Astrocyte (in vitro differentiated cells and primary cell): ENCODE measurements at regions not wholly inside any gene's neighbourhood (a gene's known extent, or its start where the extent isn't known, plus 50 kb on each side); places are given as distances from the start of the nearest gene placed in this dataset.

Experiments
- DNase-seq: peaks from one replicate; pipeline ENCODE4 v3.0.0-alpha.2; 2010; ENCODE audit warnings: low read depth
- FAIRE-seq: peaks from 2 replicates; lab custom pipeline; 2011; peaks lifted over from hg19 to GRCh38; lab: Jason Lieb, UNC
- H2AFZ ChIP-seq: 2 replicates; pipeline ENCODE4 v1.6.0; 2012; ENCODE audit warnings: low read depth, low read length, inconsistent platforms
- H3K27ac ChIP-seq: 2 replicates; pipeline ENCODE4 v1.5.1; 2011; ENCODE audit warnings: low read depth, low read length, inconsistent platforms
- H3K27me3 ChIP-seq: 2 replicates; pipeline ENCODE4 v1.6.0; 2011; ENCODE audit warnings: low read length, inconsistent platforms; ENCODE audit not compliant: insufficient read depth
- H3K36me3 ChIP-seq: 2 replicates; pipeline ENCODE4 v1.5.1; 2011; ENCODE audit warnings: low read length, inconsistent platforms; ENCODE audit not compliant: insufficient read depth
- H3K4me1 ChIP-seq: 2 replicates; pipeline ENCODE4 v1.5.1; 2011; ENCODE audit warnings: low read length, inconsistent platforms; ENCODE audit not compliant: insufficient read depth
- H3K4me2 ChIP-seq: 2 replicates; pipeline ENCODE4 v1.6.0; 2012; ENCODE audit warnings: low read length, inconsistent platforms
- H3K4me3 ChIP-seq: 2 replicates; pipeline ENCODE4 v1.5.1; 2011; ENCODE audit warnings: low read depth, mild to moderate bottlenecking, low read length, inconsistent platforms; ENCODE audit not compliant: insufficient read depth
- H3K79me2 ChIP-seq: 2 replicates; pipeline ENCODE4 v1.6.0; 2012; ENCODE audit warnings: mild to moderate bottlenecking, low read length, inconsistent platforms; ENCODE audit not compliant: insufficient read depth
- H3K9ac ChIP-seq: 2 replicates; pipeline ENCODE4 v1.6.0; 2012; ENCODE audit warnings: mild to moderate bottlenecking, low read length, inconsistent platforms
- H3K9me3 ChIP-seq: 2 replicates; pipeline ENCODE4 v1.5.1; 2012; ENCODE audit warnings: low read depth, mild to moderate bottlenecking, low read length, inconsistent platforms; ENCODE audit not compliant: insufficient read depth
- H4K20me1 ChIP-seq: 2 replicates; pipeline ENCODE4 v1.6.0; 2012; ENCODE audit warnings: low read length, inconsistent platforms; ENCODE audit not compliant: insufficient read depth
- H3K27ac Mint-ChIP-seq: one replicate; pipeline ENCODE4 v1.8.0; 2021; ENCODE audit warnings: mild to moderate bottlenecking, mixed read lengths; ENCODE audit not compliant: unreplicated experiment
- H3K27me3 Mint-ChIP-seq: one replicate; pipeline ENCODE4 v1.8.0; 2021; ENCODE audit warnings: low read depth, mixed read lengths; ENCODE audit not compliant: unreplicated experiment
- H3K36me3 Mint-ChIP-seq: one replicate; pipeline ENCODE4 v1.8.0; 2021; ENCODE audit warnings: low read depth, mixed read lengths; ENCODE audit not compliant: unreplicated experiment
- H3K4me1 Mint-ChIP-seq: one replicate; pipeline ENCODE4 v1.8.0; 2021; ENCODE audit warnings: low read depth, mixed read lengths; ENCODE audit not compliant: unreplicated experiment
- H3K4me3 Mint-ChIP-seq: one replicate; pipeline ENCODE4 v1.8.0; 2021; ENCODE audit warnings: mild to moderate bottlenecking, moderate library complexity, mixed read lengths; ENCODE audit not compliant: unreplicated experiment
- H3K9me3 Mint-ChIP-seq: one replicate; pipeline ENCODE4 v1.8.0; 2021; ENCODE audit warnings: mild to moderate bottlenecking, mixed read lengths; ENCODE audit not compliant: unreplicated experiment
- CTCF ChIP-seq: IDR thresholded peaks from 2 replicates; pipeline ENCODE4 v1.5.1; 2011; ENCODE audit warnings: low read depth, mild to moderate bottlenecking, inconsistent platforms, low read length, moderate library complexity; ENCODE audit not compliant: insufficient read depth
- EZH2 ChIP-seq: IDR thresholded peaks from 2 replicates; pipeline ENCODE4 v1.6.1; 2012; ENCODE audit warnings: mild to moderate bottlenecking, low read length, inconsistent platforms; ENCODE audit not compliant: insufficient read depth

GRCh38 chr18:72181241-72181764 is 362.8 kb downstream of the CBLN2 start:
- Histone ChIP-seq H3K4me1 (no peaks in the 10 kb centered on the region), H3K27ac (no peak overlapping the region), H4K20me1 (no peaks in the 10 kb centered on the region), H3K79me2 (no peaks in the 10 kb centered on the region), H3K4me3 (no peak overlapping the region), H3K36me3 (no peaks in the 10 kb centered on the region), H3K9me3 (peaks cover 10% of the 10 kb centered on the region), H2AFZ (no peak overlapping the region), H3K9ac (no peak overlapping the region), H3K27me3 (no peaks in the 10 kb centered on the region), H3K4me2 (no peak overlapping the region)
- Mint-ChIP-seq H3K36me3 (no peaks in the 10 kb centered on the region), H3K27ac (no peak overlapping the region), H3K4me1 (no peaks in the 10 kb centered on the region), H3K27me3 (no peaks in the 10 kb centered on the region), H3K4me3 (no peak overlapping the region), H3K9me3 (peaks cover 8% of the 10 kb centered on the region)
- FAIRE-seq (no peak), DNase-seq (no peak)
- TF ChIP-seq EZH2 (no peak), CTCF (no peak)

DNA sequence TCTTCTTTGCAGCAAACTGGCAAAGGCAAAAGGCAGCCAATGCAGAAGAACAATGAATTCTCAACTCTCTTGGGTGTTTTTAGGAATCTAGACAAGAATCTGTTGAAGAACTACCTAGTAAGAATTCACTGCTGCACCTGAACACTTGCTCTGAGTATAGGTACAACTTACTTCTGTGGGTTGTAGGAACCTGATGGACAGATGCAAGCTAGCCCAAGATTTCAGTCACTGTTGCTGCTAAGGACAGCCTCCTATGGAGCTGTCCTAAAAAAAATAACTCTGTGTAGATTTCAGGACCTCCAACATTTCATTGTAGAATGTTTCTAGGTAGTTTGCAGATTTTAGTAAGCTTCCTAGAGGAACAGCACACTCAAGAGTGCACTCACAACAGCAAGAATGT is 363.5 kb downstream of the CBLN2 start:
- peaks cover 11% of the 10 kb centered on the region for H3K9me3 ChIP-seq
- DNase-seq = no peak
- Mint-ChIP-seq H3K36me3 (no peaks in the 10 kb centered on the region), H3K27me3 (no peaks in the 10 kb centered on the region), H3K4me1 (no peaks in the 10 kb centered on the region), H3K27ac (no peak overlapping the region), H3K9me3 (peaks cover 8% of the 10 kb centered on the region), H3K4me3 (no peak overlapping the region)
- H3K27me3 ChIP-seq = no peaks in the 10 kb centered on the region
- no peak for FAIRE-seq
- H3K4me1 ChIP-seq = no peaks in the 10 kb centered on the region
- H3K4me2 ChIP-seq = no peak overlapping the region
- no peak for TF ChIP-seq CTCF
- TF ChIP-seq EZH2 = no peak
- H4K20me1 ChIP-seq = no peaks in the 10 kb centered on the region
- H3K4me3 ChIP-seq = no peak overlapping the region
- no peaks in the 10 kb centered on the region for H3K79me2 ChIP-seq
- H3K36me3 ChIP-seq = no peaks in the 10 kb centered on the region
- H3K9ac ChIP-seq = no peak overlapping the region
- H3K27ac ChIP-seq = no peak overlapping the region
- H2AFZ ChIP-seq = no peak overlapping the region

DNA sequence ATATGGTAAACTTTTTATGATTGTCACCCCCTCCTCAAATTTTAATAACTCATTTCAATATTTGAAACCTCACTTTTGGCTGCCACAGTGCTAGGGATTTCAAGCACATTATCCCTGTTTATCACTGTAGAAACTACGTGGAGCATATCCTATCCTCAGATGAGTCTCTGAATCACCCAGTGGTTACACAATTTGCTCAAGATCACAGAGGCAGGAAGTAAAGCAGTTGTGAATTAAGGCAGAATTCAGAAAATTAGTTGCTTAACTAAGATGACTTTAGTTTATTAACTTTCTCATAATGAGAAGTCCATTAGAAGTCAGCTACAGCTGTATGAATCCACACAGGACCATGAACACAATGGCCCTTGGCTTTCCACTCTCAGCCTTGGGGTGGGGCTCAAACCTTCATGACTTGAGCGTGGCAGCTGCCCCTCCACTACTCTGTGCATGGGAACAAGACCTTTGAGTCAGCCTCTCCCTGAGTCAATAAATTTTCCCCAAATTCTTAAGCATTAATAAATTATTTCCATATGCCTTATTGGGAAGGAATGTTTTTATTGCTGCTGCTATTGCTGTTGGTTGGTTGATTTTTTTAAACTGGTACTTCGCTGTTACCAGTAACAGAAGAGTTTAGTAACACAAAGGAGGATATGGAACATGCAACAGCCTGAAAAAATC is 369.0 kb downstream of the CBLN2 start:
- H3K79me2 ChIP-seq = no peaks in the 10 kb centered on the region
- H3K4me2 ChIP-seq = no peak overlapping the region
- Mint-ChIP-seq H3K27me3 (no peaks in the 10 kb centered on the region), H3K4me1 (no peaks in the 10 kb centered on the region), H3K36me3 (no peaks in the 10 kb centered on the region), H3K4me3 (no peak overlapping the region), H3K9me3 (no peaks in the 10 kb centered on the region), H3K27ac (no peak overlapping the region)
- H3K9me3 ChIP-seq = peaks cover 5% of the 10 kb centered on the region
- FAIRE-seq = no peak
- H3K4me3 ChIP-seq = no peak overlapping the region
- no peaks in the 10 kb centered on the region for H3K27me3 ChIP-seq
- H3K27ac ChIP-seq = no peak overlapping the region
- DNase-seq = no peak
- TF ChIP-seq CTCF = no peak
- no peak for TF ChIP-seq EZH2
- H3K9ac ChIP-seq = no peak overlapping the region
- H2AFZ ChIP-seq = no peak overlapping the region
- H3K4me1 ChIP-seq = no peaks in the 10 kb centered on the region
- no peaks in the 10 kb centered on the region for H4K20me1 ChIP-seq
- no peaks in the 10 kb centered on the region for H3K36me3 ChIP-seq
